HepG2 (cell line): ENCODE measurements at regions not wholly inside any gene's neighbourhood (a gene's known extent, or its start where the extent isn't known, plus 50 kb on each side); places are given as distances from the start of the nearest gene placed in this dataset.

Experiments used
- ATAC-seq: fragments of 200-7000 bp; cut with Tn5 transposase; 3 replicates; pipeline ENCODE4 v1.9.1; 2020; ENCODE audit warnings: mild to moderate bottlenecking, moderate library complexity
- BruUV-seq: library from RNA; stranded (reverse); fragments of 400-500 nt; replicated peaks from 2 replicates; lab custom pipeline; 2021; lab: Mats Ljungman, UMichigan
- CTCF ChIA-PET: fragments of 300-600 bp; formaldehyde crosslinking; extraction: SDS; loops from one replicate; lab custom pipeline; 2021; ENCODE audit warnings: low total read pairs, inconsistent platforms, low intra/inter-chr PET ratio; lab: Yijun Ruan, JAX
- POLR2A ChIA-PET: fragments of 350-600 bp; sonication (Branson Sonifier 250); formaldehyde crosslinking; loops from one replicate; lab custom pipeline; 2020; ENCODE audit warnings: antibody characterized with exemption, inconsistent platforms; lab: Yijun Ruan, JAX
- DNase-seq: peaks from one replicate; pipeline ENCODE4 v3.0.0-alpha.2; 2015; ENCODE audit warnings: low spot score
- FAIRE-seq: peaks from 3 replicates; lab custom pipeline; 2011; peaks lifted over from hg19 to GRCh38; lab: Jason Lieb, UNC
- H2AFZ ChIP-seq: one replicate; pipeline ENCODE4 v1.6.1; 2011; ENCODE audit warnings: low read length, inconsistent platforms
- H3K27ac ChIP-seq: fragments of 300-600 bp; 3 replicates; pipeline ENCODE4 v1.8.0; 2011; ENCODE audit warnings: mixed run types, mild to moderate bottlenecking, mixed read lengths, low read length, inconsistent platforms; ENCODE audit not compliant: insufficient read depth; ENCODE audit errors: extremely low read length
- H3K27me3 ChIP-seq, 2 experiments: fragments of 200-600 bp in 1 of 2; 2 replicates in 1 of 2; 3 replicates in 1 of 2; pipeline versions ENCODE4 v1.6.0 to v1.8.0; 2011; ENCODE audit warnings: low read length in 2 of 2, mild to moderate bottlenecking in 2 of 2, moderate library complexity in 2 of 2, inconsistent platforms in 1 of 2; ENCODE audit not compliant: insufficient read depth in 2 of 2, control insufficient read depth in 1 of 2
- H3K36me3 ChIP-seq, 2 experiments: fragments of 200-600 bp in 1 of 2; replicated peaks in 1 of 2; 2 replicates in 1 of 2; 3 replicates in 1 of 2; pipeline versions ENCODE4 v1.5.1 to v1.8.0; 2011; ENCODE audit warnings: low read length in 2 of 2, inconsistent platforms in 1 of 2; ENCODE audit not compliant: insufficient read depth in 2 of 2, control insufficient read depth in 1 of 2
- H3K4me1 ChIP-seq: 2 replicates; pipeline ENCODE4 v1.5.1; 2012; ENCODE audit warnings: low read length, inconsistent platforms; ENCODE audit not compliant: insufficient read depth
- H3K4me2 ChIP-seq: 2 replicates; pipeline ENCODE4 v1.6.0; 2011; ENCODE audit warnings: low read depth, low read length, inconsistent platforms
- H3K4me3 ChIP-seq, 3 experiments: fragments of 200-600 bp in 1 of 3; sonication (generic), shearing (Covaris generic) in 1 of 3; replicated peaks in 1 of 3; 2 replicates each; pipeline ENCODE4 v1.5.1; 2011 to 2016; ENCODE audit warnings: low read length in 3 of 3, inconsistent platforms in 2 of 3, low read depth in 2 of 3, mild to moderate bottlenecking in 2 of 3, control low read depth in 1 of 3, mixed read lengths in 1 of 3; ENCODE audit not compliant: insufficient read depth in 1 of 3
- H3K79me2 ChIP-seq: one replicate; pipeline ENCODE4 v1.6.1; 2011; ENCODE audit warnings: low read length, inconsistent platforms; ENCODE audit not compliant: insufficient read depth
- H3K9ac ChIP-seq: 2 replicates; pipeline ENCODE4 v1.6.0; 2011; ENCODE audit warnings: mild to moderate bottlenecking, low read depth, low read length, inconsistent platforms; ENCODE audit not compliant: insufficient read depth
- H3K9me3 ChIP-seq: 2 replicates; pipeline ENCODE4 v1.5.1; 2012; ENCODE audit warnings: mild to moderate bottlenecking, low read length
- H4K20me1 ChIP-seq: 2 replicates; pipeline ENCODE4 v1.6.0; 2011; ENCODE audit warnings: inconsistent platforms, mild to moderate bottlenecking, low read length, moderate library complexity; ENCODE audit not compliant: insufficient read depth
- CREM ChIP-seq, 2 experiments: sonication (generic) in 1 of 2; formaldehyde crosslinking in 1 of 2; IDR thresholded peaks; 2 replicates each; pipeline versions ENCODE4 v1.4.0 to v1.6.1; 2016 to 2020; ENCODE audit warnings: antibody characterized with exemption in 1 of 2, mild to moderate bottlenecking in 1 of 2, missing genetic modification reagents in 1 of 2
- GATAD2A ChIP-seq: IDR thresholded peaks from 2 replicates; pipeline ENCODE4 v1.6.1; 2016
- GTF2F1 ChIP-seq: fragments of 150-350 bp; IDR thresholded peaks from 2 replicates; pipeline ENCODE4 v1.6.1; 2014; ENCODE audit warnings: low read length
- HNRNPK ChIP-seq: fragments of 200-400 bp; formaldehyde crosslinking; IDR thresholded peaks from 2 replicates; pipeline ENCODE4 v1.6.1; 2018; ENCODE audit warnings: low read length, low read depth, moderate library complexity, mild to moderate bottlenecking; ENCODE audit not compliant: poor library complexity, severe bottlenecking
- KDM5A ChIP-seq: fragments of 200-600 bp; sonication (generic); IDR thresholded peaks from 2 replicates; pipeline ENCODE4 v1.7.0; 2018; ENCODE audit warnings: antibody characterized with exemption, mild to moderate bottlenecking, low read length, borderline replicate concordance
- NCOR1 ChIP-seq: fragments of 200-600 bp; sonication (generic); IDR thresholded peaks from 2 replicates; pipeline ENCODE4 v1.7.0; 2017; ENCODE audit warnings: antibody characterized with exemption, low read length, borderline replicate concordance
- PHF20 ChIP-seq: sonication (generic); formaldehyde crosslinking; IDR thresholded peaks from 2 replicates; pipeline ENCODE4 v1.5.0; 2020; ENCODE audit warnings: mild to moderate bottlenecking, missing genetic modification reagents
- SP4 ChIP-seq: sonication (generic); formaldehyde crosslinking; IDR thresholded peaks from 2 replicates; pipeline ENCODE4 v1.8.1; 2023; ENCODE audit warnings: mild to moderate bottlenecking, missing genetic modification reagents
- ZBTB1 ChIP-seq: sonication (generic); formaldehyde crosslinking; IDR thresholded peaks from 2 replicates; pipeline ENCODE4 v1.4.0; 2020; ENCODE audit warnings: missing genetic modification reagents, borderline replicate concordance
- ZMYM4 ChIP-seq: sonication (generic); formaldehyde crosslinking; IDR thresholded peaks from 2 replicates; pipeline ENCODE4 v1.8.1; 2023; ENCODE audit warnings: mild to moderate bottlenecking, missing genetic modification reagents
- ZNF883 ChIP-seq: sonication (generic); formaldehyde crosslinking; IDR thresholded peaks from 2 replicates; pipeline ENCODE4 v1.5.1; 2020; ENCODE audit warnings: mild to moderate bottlenecking, missing genetic modification reagents; ENCODE audit errors: not compliant biosample characterization
- WGBS: methylation state at CpG from one replicate; pipeline ENCODE4 v1.1.6; 2017; ENCODE audit warnings: low lambda C conversion rate; 5-methylcytosine and 5-hydroxymethylcytosine counted together
- in situ Hi-C: cut with HindIII; loops from 2 replicates; pipeline ENCODE4 v1.10.0; 2017; ENCODE audit warnings: low pct_unique_long_range_greater_than_20kb; ENCODE audit not compliant: extremely low pct_ligation_motif_present
- intact Hi-C: fragments of 100-400 bp; cut with micrococcal nuclease; formaldehyde crosslinking; loops from one replicate; pipeline ENCODE4 v1.10.0; 2022; ENCODE audit not compliant: unreplicated experiment

DNA sequence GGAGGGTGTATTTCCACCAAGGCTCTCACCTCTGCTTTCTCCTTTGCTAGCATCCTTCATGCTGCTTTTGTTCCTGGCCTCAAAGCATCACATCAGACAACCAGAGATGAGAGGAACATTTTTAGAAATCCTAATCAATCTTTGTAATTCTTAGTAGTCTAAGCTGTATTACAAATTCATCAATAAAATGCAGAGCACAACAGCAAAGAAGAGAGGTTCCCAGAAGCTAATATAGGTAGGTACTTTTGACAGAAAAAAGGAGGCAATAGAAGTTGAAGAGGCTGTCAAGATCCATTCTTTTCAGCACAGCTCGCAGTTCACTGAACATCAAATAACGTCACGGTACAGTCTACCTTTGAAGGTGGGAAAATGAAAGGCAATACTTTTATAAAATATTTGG lies 265.2 kb upstream of the SYT1 start:
- 2% methylated on average over 3 of the region's 3 CpGs for WGBS
- H3K4me3 ChIP-seq: no peak overlapping the region
- in situ Hi-C loops: no loop called here
- no peaks in the 10 kb centered on the region for H3K9me3 ChIP-seq
- no peak for TF ChIP-seq GATAD2A
- no peak for TF ChIP-seq KDM5A
- no peak for TF ChIP-seq SP4 (CRISPR knock-in tag)
- TF ChIP-seq ZBTB1 (CRISPR knock-in tag): no peak
- no peak for TF ChIP-seq ZNF883 (CRISPR knock-in tag)
- TF ChIP-seq, all 625 proteins: peak for 0
- no peaks in the 10 kb centered on the region for H3K4me1 ChIP-seq
- no peak for ATAC-seq
- H3K27me3 ChIP-seq: no peaks in the 10 kb centered on the region; a peak in 1 of 5 replicates
- no TSS peak for BruUV-seq
- no peak for FAIRE-seq
- CTCF ChIA-PET: no interaction called here
- intact Hi-C loops: no loop called here
- H4K20me1 ChIP-seq: no peaks in the 10 kb centered on the region
- H3K27ac ChIP-seq: no peak overlapping the region
- no peaks in the 10 kb centered on the region for H3K36me3 ChIP-seq
- POLR2A ChIA-PET: no interaction called here
- H3K9ac ChIP-seq: no peak overlapping the region
- no peaks in the 10 kb centered on the region for H3K79me2 ChIP-seq
- no peak overlapping the region for H3K4me2 ChIP-seq
- DNase-seq: no peak
- H2AFZ ChIP-seq: no peak overlapping the region

DNA sequence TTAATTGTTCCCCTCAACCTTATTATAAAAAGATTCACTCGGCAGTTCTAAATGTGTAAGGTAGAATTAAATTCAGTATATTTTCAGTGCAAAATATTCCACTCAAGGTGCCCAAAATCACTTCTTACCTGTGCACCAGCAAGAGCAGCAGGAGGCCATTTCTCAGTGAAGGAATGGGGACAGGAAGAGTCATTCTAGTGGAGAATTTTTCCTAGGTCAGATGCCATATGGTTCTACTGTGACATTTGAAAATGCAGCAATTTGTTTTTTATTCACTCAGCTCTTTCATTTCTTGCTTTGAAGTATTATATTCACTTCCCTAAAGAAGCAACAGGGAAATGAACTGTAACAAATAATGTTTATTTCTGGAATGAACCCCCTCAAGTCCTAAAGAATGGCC lies 264.0 kb upstream of the SYT1 start:
- intact Hi-C loops (no loop called here), in situ Hi-C loops (no loop called here)
- H3K36me3 ChIP-seq: no peaks in the 10 kb centered on the region
- no peak overlapping the region for H3K27ac ChIP-seq
- ATAC-seq: no peak
- CTCF ChIA-PET: no interaction called here
- BruUV-seq: no TSS peak
- no peaks in the 10 kb centered on the region for H4K20me1 ChIP-seq
- WGBS: 0% methylated on average over 1 of the region's 1 CpG
- no peaks in the 10 kb centered on the region for H3K9me3 ChIP-seq
- no peak for TF ChIP-seq ZMYM4 (CRISPR knock-in tag)
- no peak for TF ChIP-seq HNRNPK
- TF ChIP-seq GTF2F1: no peak
- TF ChIP-seq PHF20 (CRISPR knock-in tag): no peak
- no peak for TF ChIP-seq NCOR1
- no peak for TF ChIP-seq CREM (IDR thresholded peaks at IDR 0.05)
- no peak for TF ChIP-seq CREM (CRISPR knock-in tag; IDR thresholded peaks at IDR 0.05)
- no peak for DNase-seq
- no peaks in the 10 kb centered on the region; a peak in 1 of 5 replicates for H3K27me3 ChIP-seq
- H3K79me2 ChIP-seq: no peaks in the 10 kb centered on the region
- H3K9ac ChIP-seq: no peak overlapping the region
- no peak overlapping the region for H2AFZ ChIP-seq
- H3K4me3 ChIP-seq: no peak overlapping the region
- no peak overlapping the region for H3K4me2 ChIP-seq
- H3K4me1 ChIP-seq: no peaks in the 10 kb centered on the region
- FAIRE-seq: no peak
- POLR2A ChIA-PET: no interaction called here
